GM21825 (cell line): ENCODE measurements at regions not wholly inside any gene's neighbourhood (a gene's known extent, or its start where the extent isn't known, plus 50 kb on each side); places are given as distances from the start of the nearest gene placed in this dataset.

Experiments
- ATAC-seq: cut with Tn5 transposase; IDR thresholded peaks from one replicate; pipeline ENCODE4 v1.9.1; 2021; ENCODE audit warnings: mild to moderate bottlenecking, moderate library complexity; ENCODE audit not compliant: unreplicated experiment

DNA sequence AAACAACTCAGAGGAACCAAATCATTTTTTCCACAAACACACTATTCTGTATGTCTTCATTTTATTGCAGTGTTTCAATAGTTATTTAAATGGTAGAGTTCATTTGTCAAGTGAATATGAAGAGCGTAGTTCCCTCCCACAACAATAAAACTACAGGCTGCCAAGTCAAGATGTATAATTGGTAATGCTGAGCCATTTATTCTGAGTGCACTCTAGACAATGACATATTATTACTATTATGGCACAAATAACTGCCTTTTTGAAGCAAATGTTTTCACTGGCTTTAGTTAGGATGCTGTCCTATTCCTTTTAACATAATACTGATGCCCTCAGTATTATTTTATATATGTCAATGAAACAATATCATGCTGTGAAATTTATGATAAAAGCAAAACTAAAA, 102.7 kb upstream of the PCDH15 start:
- ATAC-seq = no peak

DNA sequence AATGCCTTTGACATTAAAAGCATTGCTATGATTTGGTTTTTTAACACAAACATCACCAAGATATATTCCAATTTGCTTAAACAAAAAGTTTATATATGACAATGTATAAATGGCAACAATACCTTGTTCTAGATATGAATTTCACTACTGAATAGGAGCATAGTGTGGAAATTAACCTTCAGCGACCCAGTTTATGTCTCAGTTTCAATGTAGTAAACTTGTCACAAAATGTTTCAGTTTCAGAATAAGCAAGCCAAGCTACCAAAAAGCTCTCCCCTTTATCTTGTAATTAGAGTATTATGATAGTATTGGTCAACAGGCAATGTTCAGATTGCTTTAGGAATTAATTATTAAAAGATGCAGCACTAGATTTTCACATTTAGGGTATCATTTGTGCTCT, 99.6 kb upstream of the PCDH15 start:
- no peak for ATAC-seq

DNA sequence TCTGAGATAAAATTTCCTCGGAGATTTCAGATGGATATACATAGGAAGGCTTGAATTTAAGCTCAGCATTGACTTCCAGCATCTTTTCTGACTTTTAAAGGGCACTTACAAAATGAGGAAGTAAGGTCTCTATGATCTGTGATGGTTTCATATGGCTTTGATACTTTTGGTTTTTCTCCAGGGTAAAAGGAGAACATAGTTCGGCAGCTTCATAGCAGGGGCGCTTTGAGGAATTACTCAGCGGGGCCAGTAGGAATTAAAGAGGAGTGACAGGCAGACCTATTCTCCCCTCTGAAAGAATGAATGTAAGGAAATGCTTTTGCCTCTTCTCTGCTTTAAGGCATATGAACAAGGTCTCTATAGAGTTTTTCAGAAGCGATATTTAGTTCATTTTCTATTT, 80.0 kb upstream of the PCDH15 start:
- ATAC-seq = no peak

DNA sequence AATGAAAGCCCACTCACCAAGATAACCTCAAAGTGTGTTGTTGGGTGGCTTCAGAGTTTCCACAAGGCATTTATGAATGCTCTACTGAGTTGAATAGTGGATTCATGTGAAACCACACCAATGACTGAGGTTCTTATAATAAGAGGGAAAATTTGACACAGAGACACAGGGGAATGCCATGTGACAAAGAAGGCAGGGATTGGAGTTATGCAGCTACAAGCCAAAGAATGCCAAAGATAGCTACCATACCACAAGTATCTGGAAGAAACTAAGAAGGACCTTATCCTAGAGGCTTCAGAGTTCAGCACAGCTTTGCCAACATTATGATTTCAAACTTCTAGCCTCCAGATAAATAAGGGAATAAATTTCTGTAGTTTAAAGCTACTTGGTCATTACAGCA, 68.0 kb upstream of the PCDH15 start:
- no peak for ATAC-seq

DNA sequence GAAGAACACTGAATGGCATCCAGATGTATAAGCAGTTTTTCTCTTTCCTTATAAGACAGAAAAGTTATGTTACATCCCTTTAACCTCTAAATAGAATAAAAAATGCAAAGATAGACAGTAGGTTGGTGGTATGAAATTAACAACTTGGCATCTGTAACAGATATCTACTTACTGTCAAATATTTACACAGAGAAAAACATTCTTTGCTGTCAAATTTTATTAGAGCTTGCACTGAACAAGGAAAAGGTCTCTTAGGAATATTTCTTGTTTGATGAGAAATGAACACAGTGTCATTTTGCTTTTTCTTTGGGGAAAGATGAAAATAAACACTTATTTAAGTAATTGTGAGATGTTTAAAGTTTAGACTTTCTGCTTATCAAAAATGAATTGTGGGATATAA, 65.6 kb upstream of the PCDH15 start:
- ATAC-seq = no peak

DNA sequence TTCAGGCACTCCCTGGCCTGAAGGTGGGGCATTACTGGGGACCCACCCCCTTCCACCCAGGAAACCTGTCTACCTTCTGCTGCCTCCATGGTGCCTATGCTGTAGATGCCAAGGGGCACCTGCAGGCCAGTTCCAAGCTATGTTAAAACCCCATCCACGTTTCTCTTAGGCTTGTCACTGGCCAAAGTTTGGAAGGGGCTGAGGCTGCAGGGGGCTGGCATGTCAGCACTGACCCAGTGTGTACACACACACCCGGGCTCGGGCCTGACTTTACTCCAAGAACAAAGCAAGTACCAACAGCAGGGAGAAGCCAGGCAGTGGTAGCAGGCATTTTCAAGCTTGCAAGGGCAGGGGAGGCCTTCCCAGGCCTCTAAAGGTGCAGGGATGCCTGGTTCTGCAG, 53.8 kb upstream of the PCDH15 start:
- ATAC-seq = no peak

DNA sequence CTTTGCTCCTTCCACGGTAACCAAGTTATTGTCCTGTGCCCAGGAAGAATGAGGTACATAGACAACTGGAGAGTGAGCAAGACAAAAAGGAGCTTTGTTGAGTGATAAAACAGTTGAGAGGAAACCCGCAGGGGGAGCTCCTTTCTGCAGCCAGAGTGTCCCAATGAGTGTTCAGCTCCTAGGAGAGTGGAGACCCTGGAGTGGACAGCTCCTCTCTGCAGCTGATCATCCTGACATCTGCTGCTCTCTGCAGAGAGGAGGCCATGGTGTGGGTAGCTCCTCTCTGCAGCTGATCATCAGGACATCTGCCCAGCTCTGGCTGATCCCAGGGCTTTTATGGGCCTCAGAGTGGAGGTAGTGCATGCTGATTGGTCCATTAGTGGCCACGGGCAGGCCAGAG, 53.4 kb upstream of the PCDH15 start:
- ATAC-seq = no peak

DNA sequence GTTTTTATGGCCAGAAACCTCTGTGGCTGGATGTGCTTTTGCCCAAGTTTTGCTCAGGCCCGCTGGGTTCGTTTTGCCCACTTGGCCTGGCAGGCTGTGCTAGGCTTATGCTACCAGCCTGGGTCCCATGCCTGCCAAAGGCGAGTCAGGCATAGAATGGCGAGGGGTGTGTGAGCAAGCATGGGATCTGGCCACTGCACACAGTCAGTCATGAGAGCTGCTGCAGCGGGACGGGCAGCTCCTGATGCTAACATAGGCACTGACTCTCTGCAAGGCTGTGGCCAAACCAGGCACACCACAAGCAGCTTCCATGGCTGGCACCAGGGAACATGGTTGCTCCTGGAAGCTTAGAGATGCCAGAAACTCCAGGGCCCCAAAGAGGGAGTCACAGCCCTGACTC, 52.9 kb upstream of the PCDH15 start:
- no peak for ATAC-seq
